ENCODE measurements at regions not wholly inside any gene's neighbourhood (a gene's known extent, or its start where the extent isn't known, plus 50 kb on each side); places are given as distances from the start of the nearest gene placed in this dataset.

- BruUV-seq (replicated peaks): no TSS peak
- POLR2A ChIA-PET: no interaction called here
- Histone ChIP-seq H3K27me3 (replicated peaks; ENCODE audit: control insufficient read depth, insufficient read depth, low read length) (no peaks in the 10 kb centered on the region), H3K36me3 (ENCODE audit: control insufficient read depth, insufficient read depth, low read length) (no peaks in the 10 kb centered on the region), H3K4me3 (ENCODE audit: low read depth, low read length) (no peak overlapping the region), H3K9me3 (no peaks in the 10 kb centered on the region), H3K4me1 (no peaks in the 10 kb centered on the region)
- no peaks in the 10 kb centered on the region for H3K36me3 Mint-ChIP-seq (ENCODE audit: insufficient read depth, unreplicated experiment)
- H3K9me3 Mint-ChIP-seq (ENCODE audit: unreplicated experiment): no peaks in the 10 kb centered on the region
- H3K4me1 Mint-ChIP-seq (ENCODE audit: low read depth, unreplicated experiment): peaks cover 13% of the 10 kb centered on the region
- CTCF ChIA-PET: interaction anchor here (1.0 kb wide), 1 partner anchor 45 kb away, joined by 3 read pairs; no protein-coding TSS in a partner anchor
- no peaks in the 10 kb centered on the region for H3K27me3 Mint-ChIP-seq (ENCODE audit: insufficient read depth, unreplicated experiment)
- no peak for DNase-seq
- no peak overlapping the region for H3K4me3 Mint-ChIP-seq (ENCODE audit: unreplicated experiment)
- intact Hi-C loops (cut with micrococcal nuclease; ENCODE audit: unreplicated experiment): no loop called here
- no peak overlapping the region for H3K27ac Mint-ChIP-seq (ENCODE audit: unreplicated experiment)
- no peak for TF ChIP-seq CTCF (IDR thresholded peaks at IDR 0.05; ENCODE audit: insufficient read depth in 1 of 2, low read depth in 1 of 2, low read length in 1 of 2, severe bottlenecking in 1 of 2, unreplicated experiment in 1 of 2)
Measured at GRCh38 chr3:76724706-76725105, 315.2 kb upstream of the ROBO2 start.

- DNase-seq: no peak
- intact Hi-C loops (cut with micrococcal nuclease; ENCODE audit: unreplicated experiment): no loop called here
- ChIA-PET POLR2A (no interaction called here), CTCF (no interaction called here)
- no peaks in the 10 kb centered on the region for H3K36me3 Mint-ChIP-seq (ENCODE audit: insufficient read depth, unreplicated experiment)
- H3K4me3 ChIP-seq (ENCODE audit: low read depth, low read length): no peak overlapping the region
- no peaks in the 10 kb centered on the region for H3K27me3 ChIP-seq (replicated peaks; ENCODE audit: control insufficient read depth, insufficient read depth, low read length)
- no peak for TF ChIP-seq CTCF (IDR thresholded peaks at IDR 0.05; ENCODE audit: insufficient read depth in 1 of 2, low read depth in 1 of 2, low read length in 1 of 2, severe bottlenecking in 1 of 2, unreplicated experiment in 1 of 2)
- no peaks in the 10 kb centered on the region for H3K9me3 Mint-ChIP-seq (ENCODE audit: unreplicated experiment)
- no peaks in the 10 kb centered on the region for H3K9me3 ChIP-seq
- no peak overlapping the region for H3K27ac Mint-ChIP-seq (ENCODE audit: unreplicated experiment)
- no TSS peak for BruUV-seq (replicated peaks)
- H3K4me1 Mint-ChIP-seq (ENCODE audit: low read depth, unreplicated experiment): peaks cover 13% of the 10 kb centered on the region
- H3K36me3 ChIP-seq (ENCODE audit: control insufficient read depth, insufficient read depth, low read length): no peaks in the 10 kb centered on the region
- H3K4me3 Mint-ChIP-seq (ENCODE audit: unreplicated experiment): no peak overlapping the region
- peaks cover 2% of the 10 kb centered on the region for H3K27me3 Mint-ChIP-seq (ENCODE audit: insufficient read depth, unreplicated experiment)
- no peaks in the 10 kb centered on the region for H3K4me1 ChIP-seq
Measured at GRCh38 chr3:76726034-76726433, 313.9 kb upstream of the ROBO2 start.

GRCh38 chr3:76728426-76728825, 311.5 kb upstream of the ROBO2 start:
- Histone ChIP-seq H3K4me1 (no peaks in the 10 kb centered on the region), H3K36me3 (ENCODE audit: control insufficient read depth, insufficient read depth, low read length) (no peaks in the 10 kb centered on the region), H3K9me3 (no peaks in the 10 kb centered on the region), H3K4me3 (ENCODE audit: low read depth, low read length) (no peak overlapping the region), H3K27me3 (replicated peaks; ENCODE audit: control insufficient read depth, insufficient read depth, low read length) (no peaks in the 10 kb centered on the region)
- intact Hi-C loops (cut with micrococcal nuclease; ENCODE audit: unreplicated experiment): no loop called here
- Mint-ChIP-seq H3K36me3 (ENCODE audit: insufficient read depth, unreplicated experiment) (no peaks in the 10 kb centered on the region), H3K9me3 (ENCODE audit: unreplicated experiment) (no peaks in the 10 kb centered on the region), H3K27me3 (ENCODE audit: insufficient read depth, unreplicated experiment) (peaks cover 2% of the 10 kb centered on the region), H3K4me1 (ENCODE audit: low read depth, unreplicated experiment) (peaks cover 13% of the 10 kb centered on the region), H3K4me3 (ENCODE audit: unreplicated experiment) (no peak overlapping the region), H3K27ac (ENCODE audit: unreplicated experiment) (no peak overlapping the region)
- BruUV-seq (replicated peaks): no TSS peak
- ChIA-PET CTCF (no interaction called here), POLR2A (no interaction called here)
- no peak for TF ChIP-seq CTCF (IDR thresholded peaks at IDR 0.05; ENCODE audit: insufficient read depth in 1 of 2, low read depth in 1 of 2, low read length in 1 of 2, severe bottlenecking in 1 of 2, unreplicated experiment in 1 of 2)
- no peak for DNase-seq

All from Caco-2 (cell line).